ENCODE measurements at regions not wholly inside any gene's neighbourhood (a gene's known extent, or its start where the extent isn't known, plus 50 kb on each side); places are given as distances from the start of the nearest gene placed in this dataset.

DNA sequence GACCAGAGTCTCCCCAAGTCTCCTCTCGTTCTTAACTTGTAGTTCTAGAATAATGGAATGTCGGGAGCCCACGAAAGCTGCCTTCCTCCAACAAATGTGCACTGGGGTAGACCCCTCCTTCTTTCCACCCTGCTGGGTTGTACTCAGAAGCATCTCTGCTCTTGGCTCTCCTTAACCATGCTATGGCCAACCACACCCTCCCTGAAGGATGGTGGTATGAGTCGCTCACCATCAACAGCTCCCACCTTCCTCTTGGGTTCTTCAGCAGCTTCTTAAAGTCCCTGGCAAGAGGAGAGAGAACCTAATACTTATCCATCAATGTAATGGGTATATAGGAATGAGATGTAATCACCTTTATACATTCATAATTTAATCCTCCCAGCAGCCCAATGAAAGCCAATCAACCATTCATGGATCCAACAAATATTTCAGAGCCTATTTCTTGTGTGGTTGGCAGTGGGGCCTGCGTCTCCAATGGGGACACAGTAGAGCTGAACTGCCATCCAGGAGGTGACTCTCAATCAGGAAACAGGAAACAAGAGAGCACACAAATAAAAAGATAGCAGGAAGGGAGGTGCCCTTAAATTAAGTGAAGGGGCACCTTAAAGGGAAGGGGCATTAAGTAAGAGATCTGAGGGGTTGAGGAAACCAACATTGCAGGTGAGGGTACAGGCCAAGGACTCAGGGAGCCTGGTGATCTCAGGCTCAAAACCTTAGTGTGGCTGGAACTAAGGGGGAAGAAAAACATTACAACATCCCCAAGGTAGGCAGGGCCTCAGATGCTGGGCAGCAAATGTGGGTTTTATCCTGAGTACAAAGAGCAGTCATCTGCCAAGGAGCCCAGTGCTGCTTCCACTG is 64.4 kb upstream of the ETS2 start (continued):
- TF ChIP-seq TCF7 (IDR thresholded peaks at IDR 0.05; ENCODE audit: borderline replicate concordance) = no peak

DNA sequence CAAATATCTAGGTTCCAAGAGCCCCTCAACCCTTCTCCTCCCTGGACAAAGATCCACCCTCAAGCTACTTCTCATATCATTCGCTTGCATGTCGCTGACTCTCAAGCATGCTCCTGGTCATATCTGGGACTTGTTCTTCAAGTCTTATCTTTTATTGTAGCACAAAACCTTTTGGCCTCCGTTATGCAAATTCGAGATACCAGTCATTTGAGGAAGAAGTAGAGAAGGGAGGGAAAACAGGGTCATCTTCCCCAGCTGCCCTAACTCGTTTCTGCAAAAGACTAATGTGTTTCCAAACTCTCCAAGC is 63.8 kb upstream of the ETS2 start:
- Histone ChIP-seq H3K4me1 (ENCODE audit: control insufficient read depth, insufficient read depth, low read length) (no peaks in the 10 kb centered on the region), H3K4me2 (ENCODE audit: control insufficient read depth, insufficient read depth) (no peak overlapping the region), H3K4me3 (no peak overlapping the region), H3K27ac (ENCODE audit: control insufficient read depth, insufficient read depth) (no peak overlapping the region), H3K27me3 (replicated peaks in 1 of 2; ENCODE audit: control insufficient read depth in 2 of 2, insufficient read depth in 2 of 2, low read length in 1 of 2) (no peaks in the 10 kb centered on the region), H2AFZ (ENCODE audit: control insufficient read depth, low read depth, low read length) (no peak overlapping the region), H4K20me1 (ENCODE audit: control insufficient read depth, insufficient read depth) (no peaks in the 10 kb centered on the region), H3K79me2 (ENCODE audit: control insufficient read depth, insufficient read depth, low read length) (no peaks in the 10 kb centered on the region), H3K9me3 (replicated peaks; ENCODE audit: control insufficient read depth, insufficient read depth, low read length) (no peaks in the 10 kb centered on the region), H3K36me3 (ENCODE audit: control insufficient read depth in 2 of 2, insufficient read depth in 2 of 2, low read length in 1 of 2) (no peaks in the 10 kb centered on the region), H3K9ac (ENCODE audit: control insufficient read depth, insufficient read depth, low read length) (no peak overlapping the region)
- ChIA-PET RAD21 (ENCODE audit: unreplicated experiment) (no interaction called here), POLR2A (no interaction called here), CTCF (interaction anchor here (0.6 kb wide), 1 partner anchor 234 kb away, joined by 3 read pairs; no protein-coding TSS in a partner anchor), SMC1A (ENCODE audit: uncharacterized antibody, unreplicated experiment) (no interaction called here)
- TF ChIP-seq SUPT20H (IDR thresholded peaks at IDR 0.05; ENCODE audit: borderline replicate concordance, control insufficient read depth, low read depth, low read length) (no peak), ESRRA (IDR thresholded peaks at IDR 0.05; ENCODE audit: low read length) (no peak), POLR2A (IDR thresholded peaks at IDR 0.05; ENCODE audit: low read depth, low read length) (no peak)
- in situ Hi-C loops (cut with MboI) = no loop called here
- ATAC-seq (no peak), DNase-seq (ENCODE audit: low read depth, low spot score) (no peak), FAIRE-seq (no peak)
- intact Hi-C loops (cut with micrococcal nuclease; ENCODE audit: unreplicated experiment) = no loop called here
- BruUV-seq (replicated peaks) = no TSS peak
- WGBS (ENCODE audit: insufficient coverage, insufficient replicate concordance, low lambda C conversion rate, missing lambda C conversion rate) = 38% methylated on average over 5 of the region's 5 CpGs

DNA sequence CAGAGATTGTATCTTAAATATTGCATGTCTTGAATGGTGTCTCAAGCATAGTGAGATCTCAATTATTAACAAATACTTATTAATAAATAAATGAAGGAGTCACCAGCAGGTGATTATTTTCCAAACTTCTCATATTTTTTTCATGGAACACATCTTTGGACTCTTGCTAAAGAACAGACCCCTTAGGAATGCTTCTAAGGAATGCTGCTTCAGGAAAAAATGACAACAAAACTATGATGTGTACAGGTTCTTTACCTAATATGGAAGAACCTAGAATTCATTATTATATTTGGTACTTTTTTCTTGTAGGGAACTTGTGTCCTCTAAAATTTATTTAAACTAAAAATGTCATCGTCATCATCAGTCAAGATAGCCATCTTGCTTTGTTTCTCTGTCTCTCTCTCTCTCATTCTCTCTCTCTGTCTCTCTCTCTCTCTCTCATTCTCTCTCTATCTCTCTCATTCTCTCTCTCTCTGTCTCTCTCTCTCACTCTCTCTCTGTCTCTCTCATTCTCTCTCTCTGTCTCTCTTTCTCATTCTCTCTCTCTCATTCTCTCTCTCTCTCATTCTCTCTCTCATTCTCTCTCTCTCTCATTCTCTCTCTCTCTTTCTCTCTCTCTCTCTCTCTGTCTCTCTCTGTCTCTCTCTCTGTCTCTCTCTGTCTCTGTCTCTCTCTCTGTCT is 63.0 kb upstream of the ETS2 start:
- in situ Hi-C loops (cut with MboI) (no loop called here), intact Hi-C loops (cut with micrococcal nuclease; ENCODE audit: unreplicated experiment) (no loop called here)
- no peaks in the 10 kb centered on the region for H3K4me1 ChIP-seq (ENCODE audit: control insufficient read depth, insufficient read depth, low read length)
- H3K9ac ChIP-seq (ENCODE audit: control insufficient read depth, insufficient read depth, low read length) = no peak overlapping the region
- ChIA-PET CTCF (no interaction called here), POLR2A (no interaction called here), SMC1A (ENCODE audit: uncharacterized antibody, unreplicated experiment) (no interaction called here), RAD21 (ENCODE audit: unreplicated experiment) (no interaction called here)
- no peak overlapping the region for H3K4me2 ChIP-seq (ENCODE audit: control insufficient read depth, insufficient read depth)
- H3K9me3 ChIP-seq (replicated peaks; ENCODE audit: control insufficient read depth, insufficient read depth, low read length) = no peaks in the 10 kb centered on the region
- no peaks in the 10 kb centered on the region for H3K27me3 ChIP-seq (replicated peaks in 1 of 2; ENCODE audit: control insufficient read depth in 2 of 2, insufficient read depth in 2 of 2, low read length in 1 of 2)
- no peaks in the 10 kb centered on the region for H3K79me2 ChIP-seq (ENCODE audit: control insufficient read depth, insufficient read depth, low read length)
- no peak overlapping the region for H3K27ac ChIP-seq (ENCODE audit: control insufficient read depth, insufficient read depth)
- ATAC-seq (no peak), DNase-seq (ENCODE audit: low read depth, low spot score) (no peak), FAIRE-seq (no peak)
- H2AFZ ChIP-seq (ENCODE audit: control insufficient read depth, low read depth, low read length) = no peak overlapping the region
- no peaks in the 10 kb centered on the region for H4K20me1 ChIP-seq (ENCODE audit: control insufficient read depth, insufficient read depth)
- WGBS (ENCODE audit: insufficient coverage, insufficient replicate concordance, low lambda C conversion rate, missing lambda C conversion rate) = 33% methylated on average over 1 of the region's 1 CpG
- BruUV-seq (replicated peaks) = no TSS peak
- H3K36me3 ChIP-seq (ENCODE audit: control insufficient read depth in 2 of 2, insufficient read depth in 2 of 2, low read length in 1 of 2) = no peaks in the 10 kb centered on the region
- H3K4me3 ChIP-seq = no peak overlapping the region
- TF ChIP-seq, protein P1, sequence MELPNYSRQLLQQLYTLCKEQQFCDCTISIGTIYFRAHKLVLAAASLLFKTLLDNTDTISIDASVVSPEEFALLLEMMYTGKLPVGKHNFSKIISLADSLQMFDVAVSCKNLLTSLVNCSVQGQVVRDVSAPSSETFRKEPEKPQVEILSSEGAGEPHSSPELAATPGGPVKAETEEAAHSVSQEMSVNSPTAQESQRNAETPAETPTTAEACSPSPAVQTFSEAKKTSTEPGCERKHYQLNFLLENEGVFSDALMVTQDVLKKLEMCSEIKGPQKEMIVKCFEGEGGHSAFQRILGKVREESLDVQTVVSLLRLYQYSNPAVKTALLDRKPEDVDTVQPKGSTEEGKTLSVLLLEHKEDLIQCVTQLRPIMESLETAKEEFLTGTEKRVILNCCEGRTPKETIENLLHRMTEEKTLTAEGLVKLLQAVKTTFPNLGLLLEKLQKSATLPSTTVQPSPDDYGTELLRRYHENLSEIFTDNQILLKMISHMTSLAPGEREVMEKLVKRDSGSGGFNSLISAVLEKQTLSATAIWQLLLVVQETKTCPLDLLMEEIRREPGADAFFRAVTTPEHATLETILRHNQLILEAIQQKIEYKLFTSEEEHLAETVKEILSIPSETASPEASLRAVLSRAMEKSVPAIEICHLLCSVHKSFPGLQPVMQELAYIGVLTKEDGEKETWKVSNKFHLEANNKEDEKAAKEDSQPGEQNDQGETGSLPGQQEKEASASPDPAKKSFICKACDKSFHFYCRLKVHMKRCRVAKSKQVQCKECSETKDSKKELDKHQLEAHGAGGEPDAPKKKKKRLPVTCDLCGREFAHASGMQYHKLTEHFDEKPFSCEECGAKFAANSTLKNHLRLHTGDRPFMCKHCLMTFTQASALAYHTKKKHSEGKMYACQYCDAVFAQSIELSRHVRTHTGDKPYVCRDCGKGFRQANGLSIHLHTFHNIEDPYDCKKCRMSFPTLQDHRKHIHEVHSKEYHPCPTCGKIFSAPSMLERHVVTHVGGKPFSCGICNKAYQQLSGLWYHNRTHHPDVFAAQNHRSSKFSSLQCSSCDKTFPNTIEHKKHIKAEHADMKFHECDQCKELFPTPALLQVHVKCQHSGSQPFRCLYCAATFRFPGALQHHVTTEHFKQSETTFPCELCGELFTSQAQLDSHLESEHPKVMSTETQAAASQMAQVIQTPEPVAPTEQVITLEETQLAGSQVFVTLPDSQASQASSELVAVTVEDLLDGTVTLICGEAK (IDR thresholded peaks at IDR 0.05; ENCODE audit: borderline replicate concordance) = no peak
- no peak for TF ChIP-seq SMAD1 (IDR thresholded peaks at IDR 0.05; ENCODE audit: low read depth, partially characterized antibody)
- TF ChIP-seq MYC (IDR thresholded peaks at IDR 0.05; ENCODE audit: insufficient read depth, insufficient read length, insufficient replicate concordance, low read length, severe bottlenecking) = no peak
- no peak for TF ChIP-seq NFIC (IDR thresholded peaks at IDR 0.05; ENCODE audit: low read depth, low read length)
- TF ChIP-seq MEF2A (IDR thresholded peaks at IDR 0.05; ENCODE audit: insufficient read depth, low read depth, low read length) = no peak
- TF ChIP-seq MEF2B (IDR thresholded peaks at IDR 0.05; ENCODE audit: partially characterized antibody, poor library complexity, severe bottlenecking) = no peak
- TF ChIP-seq KDM1A (IDR thresholded peaks at IDR 0.05; ENCODE audit: borderline replicate concordance) = no peak
